Panc1 (cell line): ENCODE measurements at regions not wholly inside any gene's neighbourhood (a gene's known extent, or its start where the extent isn't known, plus 50 kb on each side); places are given as distances from the start of the nearest gene placed in this dataset.

ENCODE experiments used
- CTCF ChIP-seq: fragments of 450-650 bp; IDR thresholded peaks from 2 replicates; pipeline ENCODE4 v1.5.1; 2017; ENCODE audit warnings: mild to moderate bottlenecking
- POLR2AphosphoS5 ChIP-seq: IDR thresholded peaks from 2 replicates; pipeline ENCODE4 v1.6.1; 2012; ENCODE audit warnings: mild to moderate bottlenecking, low read depth, low read length, moderate library complexity
- REST ChIP-seq, 2 experiments: IDR thresholded peaks; 2 replicates each; pipeline ENCODE4 v1.6.1; 2011 to 2012; ENCODE audit warnings: low read depth in 2 of 2, control low read depth in 1 of 2, low read length in 1 of 2, mild to moderate bottlenecking in 1 of 2, moderate library complexity in 1 of 2; ENCODE audit not compliant: insufficient read depth in 1 of 2
- SIN3A ChIP-seq: IDR thresholded peaks from 2 replicates; pipeline ENCODE4 v1.6.1; 2012; ENCODE audit warnings: low read depth, mild to moderate bottlenecking, low read length, moderate library complexity, borderline replicate concordance; ENCODE audit not compliant: insufficient read depth
- TCF7L2 ChIP-seq: IDR thresholded peaks from 2 replicates; pipeline ENCODE4 v1.6.1; 2011; ENCODE audit warnings: mild to moderate bottlenecking, low read depth, low read length, inconsistent platforms

- TF ChIP-seq CTCF (no peak), SIN3A (no peak), POLR2AphosphoS5 (no peak), REST (IDR thresholded peaks at IDR 0.05; ENCODE audit: insufficient read depth in 1 of 2, low read depth in 2 of 2, low read length in 1 of 2) (no peak), TCF7L2 (no peak)
These were observed 165.7 kb upstream of the DMRT1 start for GRCh38 chr9:675697-676370.
